Ecto neural progenitor cell (in vitro differentiated cells): ENCODE measurements at regions not wholly inside any gene's neighbourhood (a gene's known extent, or its start where the extent isn't known, plus 50 kb on each side); places are given as distances from the start of the nearest gene placed in this dataset.

Source experiments
- DNase-seq: peaks from one replicate; pipeline ENCODE4 v3.0.0-alpha.2; 2018; ENCODE audit warnings: low spot score

DNA sequence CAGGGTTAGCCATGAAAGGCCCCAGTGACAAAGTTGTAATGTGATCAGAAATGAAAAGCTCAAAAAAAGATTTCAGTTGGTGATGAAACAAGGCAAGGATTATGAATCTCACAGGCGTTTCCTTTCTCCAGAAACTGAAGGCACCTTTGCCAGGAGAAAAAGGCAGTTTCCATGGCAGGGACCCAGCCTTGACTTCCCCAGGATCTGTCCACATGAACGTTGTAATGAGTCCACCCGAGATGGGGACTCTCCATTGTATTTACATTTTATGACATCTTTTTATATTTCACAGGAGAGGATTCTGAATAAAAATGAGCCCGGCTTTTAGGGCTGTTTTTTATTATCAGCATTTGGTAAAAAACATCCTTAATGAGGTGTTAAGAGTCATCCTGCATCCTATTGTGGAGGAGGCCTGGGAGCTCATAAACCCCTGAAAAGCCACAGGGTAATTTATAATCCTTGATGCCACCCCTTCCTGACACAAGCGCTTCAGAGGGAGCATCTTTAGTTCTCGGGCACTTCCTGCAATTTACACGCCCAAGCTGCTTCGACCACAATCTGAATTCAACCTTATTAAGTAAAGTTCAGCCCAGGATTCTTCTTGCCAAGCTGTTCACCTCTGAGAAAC is 74.1 kb upstream of the SALL4 start:
- DNase-seq = no peak

DNA sequence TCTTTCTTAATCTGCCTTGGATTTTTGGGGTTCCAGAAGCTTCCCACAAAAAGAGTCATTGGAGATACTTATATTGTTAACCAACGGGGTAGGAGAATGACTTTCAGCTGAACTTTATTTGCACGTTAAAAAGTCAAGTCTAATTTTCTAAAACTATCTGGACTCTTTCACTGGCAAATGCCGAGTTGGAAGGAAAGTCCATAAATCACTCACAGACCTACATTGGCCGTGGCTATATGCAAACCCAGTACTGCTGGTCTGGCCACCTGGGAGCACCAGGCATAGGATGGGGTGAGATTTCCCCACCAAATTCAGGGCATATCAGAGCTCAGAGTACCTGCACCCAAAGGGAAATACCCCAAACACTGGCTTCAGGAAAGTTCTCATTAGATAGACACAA is 71.3 kb upstream of the SALL4 start:
- no peak for DNase-seq

DNA sequence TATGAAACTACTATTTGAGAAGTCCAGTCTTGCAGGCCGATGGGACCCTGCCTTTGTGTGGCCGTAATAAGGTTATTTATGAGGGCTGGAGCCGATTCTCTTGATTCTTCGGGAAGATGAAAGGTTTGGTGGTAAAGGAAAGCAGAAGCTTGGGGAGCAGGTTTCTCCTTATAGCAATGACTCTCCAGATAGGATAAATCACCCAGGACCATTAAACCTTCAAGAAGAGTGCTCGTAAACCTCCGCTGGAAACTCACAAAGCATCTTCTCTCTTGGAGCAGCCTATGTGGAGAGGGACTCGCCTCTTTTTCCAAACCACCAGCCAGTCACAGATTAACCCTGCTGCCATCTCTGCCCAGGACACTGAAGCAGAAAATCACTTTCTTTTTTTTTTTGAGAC is 69.6 kb upstream of the SALL4 start:
- DNase-seq = no peak

DNA sequence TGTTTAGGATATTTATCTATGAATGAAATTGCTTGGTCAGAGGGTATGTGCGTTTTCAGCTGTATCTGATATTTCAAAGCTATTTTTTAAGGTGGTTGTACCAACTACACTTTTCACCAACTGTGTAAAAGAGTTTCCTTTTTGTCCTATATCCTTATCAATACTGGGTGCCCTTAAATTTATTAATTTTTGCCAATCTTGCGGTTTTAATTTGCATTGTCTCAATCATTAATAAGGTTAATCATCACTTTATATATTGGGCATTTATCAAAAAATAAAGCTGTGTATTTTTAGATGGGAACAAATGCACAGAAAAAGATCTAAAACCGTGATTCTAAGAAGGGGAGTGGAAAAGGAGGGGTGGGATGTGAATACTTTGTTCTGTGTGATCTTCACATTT is 66.7 kb upstream of the SALL4 start:
- no peak for DNase-seq

DNA sequence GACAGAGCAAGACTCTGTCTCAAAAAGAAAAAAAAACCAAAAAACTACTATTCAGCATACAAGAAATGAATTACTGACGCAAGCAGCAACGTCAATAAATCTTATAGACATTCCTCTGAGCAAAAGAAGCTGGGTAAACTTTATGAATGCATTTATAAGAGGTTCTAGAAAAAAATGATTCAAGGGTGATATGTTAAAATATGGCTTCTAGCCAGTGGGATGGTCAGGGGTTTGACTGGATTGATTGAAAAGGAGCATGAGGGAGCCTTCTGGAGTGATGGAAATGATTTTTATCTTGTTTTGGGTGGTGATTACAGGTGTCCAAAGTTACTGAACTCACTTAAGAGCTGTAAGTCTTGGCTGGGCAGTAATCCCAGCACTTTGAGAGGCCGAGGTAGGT is 64.9 kb upstream of the SALL4 start:
- DNase-seq = no peak

DNA sequence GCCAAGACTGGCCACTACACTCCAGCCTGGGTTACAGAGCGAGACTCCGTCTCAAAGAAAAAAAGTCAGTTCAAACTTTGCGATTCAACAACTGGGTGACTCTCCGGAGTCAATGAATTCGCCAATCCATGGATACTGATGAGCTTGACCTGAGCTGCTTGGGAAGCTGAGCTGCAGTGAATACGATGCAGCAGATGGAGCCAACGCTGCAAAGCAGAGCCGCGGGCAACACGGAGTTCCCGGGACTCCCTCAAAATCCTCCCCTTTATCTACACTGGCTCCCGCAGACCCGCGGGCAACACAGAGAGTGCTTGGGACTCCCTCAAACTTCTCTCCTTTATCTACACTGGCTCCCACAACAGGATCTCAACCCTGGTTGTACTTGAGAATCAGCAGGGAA is 62.6 kb upstream of the SALL4 start:
- no peak for DNase-seq

DNA sequence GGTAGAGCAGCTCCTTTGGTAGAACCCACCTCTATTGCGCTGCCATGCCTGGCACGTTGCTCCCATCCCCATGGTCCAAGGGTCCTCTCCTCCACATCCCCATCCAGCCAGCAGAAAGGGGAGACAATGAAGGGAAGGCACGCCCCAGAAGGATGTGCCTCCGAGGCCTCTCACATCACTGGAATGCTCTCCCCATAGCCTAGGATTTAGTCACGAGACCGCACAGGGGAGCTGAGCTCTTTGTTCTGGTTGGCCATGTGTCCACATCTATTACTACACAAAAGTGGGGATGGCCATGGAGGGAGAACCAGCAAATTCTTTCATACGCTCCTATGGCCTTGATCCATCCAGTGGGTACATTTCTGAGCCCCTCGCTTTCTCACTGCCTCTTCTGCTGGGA is 60.5 kb upstream of the SALL4 start:
- no peak for DNase-seq

DNA sequence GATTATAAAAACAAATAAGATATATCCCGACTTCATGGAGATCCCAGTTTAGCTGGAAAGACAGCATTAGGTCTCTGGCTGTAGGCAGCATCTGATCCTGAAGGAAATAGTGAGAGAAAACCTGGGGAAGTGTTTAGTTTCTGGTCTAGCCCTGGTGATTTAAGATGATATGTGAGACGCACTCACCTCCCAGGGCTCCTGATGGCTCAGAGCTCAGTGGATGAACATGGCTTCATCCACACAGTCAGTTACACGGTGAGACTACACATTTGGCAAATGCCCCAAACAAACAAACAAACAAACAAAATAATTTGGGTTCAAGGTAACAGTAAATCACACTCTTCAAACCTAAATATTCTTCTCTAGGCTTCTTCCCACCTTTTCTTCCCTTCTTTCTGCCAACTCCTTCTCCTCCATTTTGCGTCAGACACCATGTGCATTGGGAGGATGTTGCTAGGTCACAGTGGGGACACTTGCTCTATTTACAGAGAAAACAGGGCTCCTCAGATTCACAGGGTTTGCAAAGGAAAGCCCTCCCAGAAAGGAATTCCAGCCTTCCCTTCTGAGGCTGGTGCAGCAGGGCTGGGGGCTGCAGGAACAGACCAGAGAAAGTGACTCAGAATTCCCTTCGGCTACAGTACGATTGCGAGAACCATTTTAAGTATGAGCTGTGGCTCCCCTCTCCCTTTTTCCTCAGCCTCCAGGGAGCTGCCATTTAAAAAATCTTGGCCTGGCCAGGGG is 59.6 kb upstream of the SALL4 start:
- DNase-seq = no peak

DNA sequence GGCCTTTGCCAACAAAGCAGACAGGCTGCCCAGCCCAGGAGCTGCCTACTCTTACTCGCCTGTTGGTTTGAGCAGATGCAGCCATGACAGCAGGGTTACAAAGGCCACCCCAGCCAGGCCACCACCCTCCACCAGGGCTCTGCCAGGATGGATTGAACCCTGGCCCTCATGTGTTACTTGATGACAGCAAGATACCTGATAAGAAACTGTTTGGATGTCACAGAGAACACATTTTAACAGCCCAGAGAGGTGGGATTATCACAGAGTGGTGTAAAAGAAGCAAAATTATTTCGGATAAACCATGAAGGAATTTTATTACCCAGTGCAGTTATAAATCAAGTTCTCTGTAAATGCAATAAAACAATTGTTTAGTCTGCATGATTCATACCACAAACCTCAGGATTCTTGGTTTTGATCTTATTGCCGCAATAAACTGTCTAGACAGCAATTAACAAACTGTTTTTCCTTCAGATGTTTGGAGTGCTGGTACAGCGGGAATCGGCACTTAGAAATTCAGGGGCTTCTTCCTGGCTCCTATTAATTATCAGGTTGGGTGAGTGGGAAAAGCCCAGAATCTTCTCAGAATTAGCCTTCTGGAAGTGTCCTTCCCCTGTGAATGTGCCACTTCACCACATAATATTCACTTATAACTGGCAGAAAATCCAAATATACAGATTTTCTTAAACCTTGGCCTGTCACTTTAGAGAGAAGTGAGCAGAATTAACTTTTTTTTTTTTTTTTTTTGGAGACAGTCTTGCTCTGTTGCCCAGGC is 58.0 kb upstream of the SALL4 start:
- no peak for DNase-seq

DNA sequence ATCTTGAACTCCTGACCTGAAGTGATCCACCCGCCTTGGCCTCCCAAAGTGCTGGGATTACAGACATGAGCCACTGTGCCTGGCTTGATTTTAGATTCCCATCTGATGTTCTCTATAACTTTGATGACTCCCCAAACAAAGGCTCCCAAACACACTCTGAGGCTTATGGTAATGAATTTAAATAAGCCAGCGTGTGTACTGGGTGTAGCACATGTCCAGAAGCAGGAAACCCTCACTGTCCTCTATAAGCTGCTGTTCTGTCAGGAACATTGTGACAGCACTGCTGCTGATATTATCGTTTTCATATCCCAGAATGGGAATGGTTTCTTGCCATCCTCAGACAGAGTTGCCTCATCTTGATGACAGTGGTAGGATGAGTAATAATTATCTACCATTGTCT is 54.1 kb upstream of the SALL4 start:
- no peak for DNase-seq

DNA sequence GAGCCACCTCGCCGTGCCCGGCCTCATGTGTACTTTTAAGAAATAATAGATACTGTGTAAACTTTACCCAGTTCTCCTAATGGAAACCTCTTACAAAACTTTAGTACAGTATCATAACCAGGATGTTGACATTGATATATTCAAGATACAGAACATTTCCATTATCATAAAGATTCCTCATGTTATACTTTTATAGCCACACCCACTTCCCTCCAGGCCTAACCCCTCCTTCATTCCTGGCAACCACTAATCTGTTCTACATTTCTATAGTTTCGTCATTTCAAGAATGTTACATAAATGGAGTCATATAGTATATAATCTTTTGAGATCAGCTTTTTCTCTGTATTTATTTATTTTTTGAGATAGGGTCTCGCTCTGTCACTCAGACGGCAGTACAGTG is 52.6 kb upstream of the SALL4 start:
- no peak for DNase-seq
